Stimulated activated CD8-positive, alpha-beta memory T cell treated with anti-CD3 and anti-CD28 coated beads, Interleukin-12 subunit alpha, Interleukin-12 subunit beta, amount 100 ng/mL, for 1 hour (primary cell): ENCODE measurements at regions not wholly inside any gene's neighbourhood (a gene's known extent, or its start where the extent isn't known, plus 50 kb on each side); places are given as distances from the start of the nearest gene placed in this dataset.

Experiments
- DNase-seq: peaks from one replicate; pipeline ENCODE4 v3.0.0-alpha.2; 2020; ENCODE audit warnings: low read depth

DNA sequence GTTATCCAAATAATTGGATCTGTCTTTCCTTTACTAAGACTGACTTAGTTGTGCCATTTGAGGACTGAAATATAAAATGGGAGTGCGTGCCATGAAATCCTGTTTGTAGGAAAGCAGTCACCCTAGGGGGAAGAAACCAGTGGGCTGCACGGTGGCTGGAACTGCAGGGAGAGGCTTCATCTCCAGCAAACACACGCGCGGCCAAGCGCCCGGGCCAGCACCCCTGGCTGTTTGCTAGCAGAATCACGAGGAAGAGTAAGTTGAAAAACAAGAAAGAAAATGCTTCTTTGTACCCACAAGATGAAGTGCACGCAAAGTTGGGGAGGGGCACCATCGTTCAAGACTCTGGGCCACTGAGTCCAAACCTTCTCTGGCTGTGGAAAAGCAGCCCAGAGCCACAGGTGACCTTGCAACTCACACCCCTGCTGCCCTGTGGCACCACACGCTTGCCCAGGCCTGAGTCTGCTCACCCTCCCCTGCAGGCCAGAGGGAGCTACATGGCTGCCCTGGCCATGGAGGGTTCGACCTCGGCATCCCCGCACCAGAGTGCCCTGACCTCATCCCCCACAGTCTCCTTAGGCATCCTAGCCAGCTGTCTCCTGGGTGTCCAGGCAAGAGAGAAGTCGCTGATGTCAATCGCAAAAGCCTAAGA is 55.2 kb downstream of the IRX2 start:
- DNase-seq = no peak

GRCh38 chr5:2695200-2695891 is 56.1 kb downstream of the IRX2 start:
- DNase-seq = no peak

DNA sequence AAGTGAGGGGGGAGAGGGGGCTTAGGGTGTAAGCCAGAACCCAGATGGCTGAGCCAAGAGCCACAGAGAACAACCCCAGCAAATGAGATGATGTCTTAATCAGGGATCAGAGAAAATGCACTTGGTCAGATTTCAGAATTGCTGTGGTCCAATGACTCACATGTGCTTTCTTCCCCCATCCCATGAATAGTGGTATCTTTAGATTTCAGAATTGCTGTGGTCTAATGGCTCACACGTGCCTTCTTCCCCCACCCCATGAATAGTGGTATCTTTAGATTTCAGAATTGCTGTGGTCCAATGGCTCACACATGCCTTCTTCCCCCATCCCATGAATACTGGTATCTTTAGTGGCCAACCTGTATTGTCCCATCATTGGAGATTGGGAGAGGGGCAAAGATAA is 59.9 kb downstream of the IRX2 start:
- no peak for DNase-seq

- DNase-seq = no peak
Measured at GRCh38 chr5:2690293-2690692, 61.2 kb downstream of the IRX2 start.

DNA sequence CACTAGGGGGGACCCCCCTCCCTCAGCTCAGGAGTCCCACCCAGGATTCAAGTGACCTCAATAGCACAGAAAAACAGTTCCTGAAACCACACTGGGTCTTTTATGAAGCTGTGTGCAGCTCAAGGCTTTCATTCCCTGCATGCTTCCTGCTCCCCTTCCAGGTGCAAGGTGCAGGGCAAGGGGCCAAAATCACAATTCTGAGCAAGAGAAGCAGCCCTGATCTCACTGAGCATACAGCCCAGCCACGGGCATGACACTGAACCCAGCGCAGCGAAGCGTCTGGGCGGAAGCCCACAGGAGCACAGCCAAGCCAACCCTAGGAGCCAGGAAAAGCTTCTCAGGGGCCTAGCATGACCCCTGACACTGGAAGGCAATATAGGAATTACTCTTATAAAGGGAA is 62.9 kb downstream of the IRX2 start:
- DNase-seq = no peak

DNA sequence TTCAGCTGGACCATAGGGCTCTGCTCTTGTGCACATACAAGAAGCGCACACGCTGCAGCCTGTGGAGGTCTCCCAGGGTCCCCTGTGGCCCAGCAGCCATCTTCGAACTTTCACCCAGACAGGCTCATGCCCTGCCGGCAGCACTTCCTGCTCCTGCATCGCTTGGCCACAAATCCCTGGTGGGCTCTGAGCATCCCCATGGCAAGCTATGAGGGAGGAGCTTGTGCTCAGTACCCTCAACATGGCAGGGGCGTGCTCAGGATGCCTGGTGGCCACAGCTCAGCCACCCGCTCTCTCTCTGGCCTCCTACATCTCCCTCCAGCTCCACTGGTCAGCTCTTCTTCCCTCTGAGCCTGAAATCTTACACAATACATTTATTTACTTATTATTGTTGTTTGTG is 63.7 kb downstream of the IRX2 start:
- no peak for DNase-seq

GRCh38 chr5:2686321-2687124 is 65.0 kb downstream of the IRX2 start:
- DNase-seq = no peak

- no peak for DNase-seq
Measured at GRCh38 chr5:2685651-2686272, 65.7 kb downstream of the IRX2 start.

GRCh38 chr5:2684606-2685005 is 66.9 kb downstream of the IRX2 start:
- DNase-seq = no peak

DNA sequence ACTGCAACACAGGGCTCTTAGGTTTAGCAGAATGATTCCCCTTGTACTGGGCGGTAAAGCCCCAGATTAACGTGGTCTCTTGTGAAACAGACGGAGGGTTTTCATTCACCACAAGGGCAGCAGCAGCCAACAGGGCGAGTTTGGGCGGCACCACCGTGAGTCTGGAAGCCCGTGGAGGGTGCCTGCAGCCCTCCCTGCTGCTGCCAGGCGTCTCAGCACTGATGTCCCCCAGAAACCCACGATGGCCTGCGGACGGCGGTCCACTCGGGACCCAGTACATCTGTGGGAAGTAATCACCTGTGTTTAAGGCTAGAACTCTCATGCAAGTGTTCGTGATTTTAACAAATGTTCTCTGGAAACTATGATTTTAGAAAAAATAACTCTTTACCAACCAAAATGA is 67.8 kb downstream of the IRX2 start:
- no peak for DNase-seq

DNA sequence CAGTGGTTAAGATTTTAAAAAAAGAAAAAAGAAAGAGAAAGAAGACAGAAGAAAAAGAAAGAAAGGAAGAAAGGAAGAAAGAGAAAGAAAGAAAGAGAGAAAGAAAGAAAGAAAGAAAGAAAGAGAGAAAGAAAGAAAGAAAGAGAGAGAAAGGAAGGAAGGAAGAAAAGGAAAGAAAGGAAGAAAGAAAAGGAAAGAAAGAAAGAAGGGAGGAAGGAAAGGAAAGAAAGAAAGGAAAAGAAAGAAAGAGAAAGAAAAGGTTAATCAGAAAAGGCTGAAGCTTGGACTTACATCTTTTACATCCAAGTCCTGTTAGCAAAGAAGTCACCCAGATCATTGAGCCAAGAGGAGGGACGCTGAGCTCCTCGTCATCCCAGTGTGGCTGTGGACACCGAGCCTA is 70.0 kb downstream of the IRX2 start:
- no peak for DNase-seq

GRCh38 chr5:2680979-2681378 is 70.5 kb downstream of the IRX2 start:
- no peak for DNase-seq

GRCh38 chr5:2677689-2678088 is 73.8 kb downstream of the IRX2 start:
- no peak for DNase-seq

DNA sequence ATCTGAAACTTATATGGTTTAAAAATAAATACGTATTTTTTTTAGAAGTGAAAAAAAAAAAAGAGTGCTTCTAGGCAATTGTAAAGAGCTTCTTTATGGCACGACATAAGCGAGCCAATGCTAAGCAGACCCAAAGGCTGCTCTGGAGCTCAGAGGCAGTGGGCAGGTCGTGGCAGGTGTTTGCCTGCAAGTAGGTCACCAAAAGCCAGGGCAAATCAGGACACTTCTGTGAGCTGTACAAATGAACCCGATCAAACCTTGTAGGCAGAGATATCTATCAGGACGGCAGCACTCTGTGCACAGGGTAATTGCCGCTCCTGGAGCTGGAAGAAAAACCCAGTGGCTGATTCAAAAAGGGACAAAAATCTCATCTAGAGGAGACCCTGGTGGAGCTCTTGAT is 75.9 kb downstream of the IRX2 start:
- no peak for DNase-seq

- no peak for DNase-seq
Measured at GRCh38 chr5:2674456-2674855, 77.0 kb downstream of the IRX2 start.

DNA sequence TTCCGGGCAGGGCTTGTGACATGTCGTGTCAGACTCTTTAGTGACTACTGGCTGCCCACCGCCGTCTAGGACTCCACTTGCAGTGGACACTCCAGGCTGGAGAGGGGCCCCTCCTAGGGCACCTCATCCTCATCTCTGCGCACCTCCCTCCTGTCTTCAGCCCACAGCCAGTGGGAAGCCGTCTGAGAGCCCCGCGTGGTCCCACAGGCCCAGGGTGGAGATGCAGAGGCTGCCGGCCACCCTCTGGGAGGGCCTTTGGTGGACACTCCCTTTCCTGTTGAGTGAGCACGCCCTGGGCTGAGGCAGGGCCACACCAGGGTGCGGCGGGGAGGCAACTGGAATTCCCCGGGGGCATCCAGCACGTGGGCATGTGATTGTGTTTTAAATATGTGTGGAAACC is 80.5 kb downstream of the IRX2 start:
- no peak for DNase-seq

DNA sequence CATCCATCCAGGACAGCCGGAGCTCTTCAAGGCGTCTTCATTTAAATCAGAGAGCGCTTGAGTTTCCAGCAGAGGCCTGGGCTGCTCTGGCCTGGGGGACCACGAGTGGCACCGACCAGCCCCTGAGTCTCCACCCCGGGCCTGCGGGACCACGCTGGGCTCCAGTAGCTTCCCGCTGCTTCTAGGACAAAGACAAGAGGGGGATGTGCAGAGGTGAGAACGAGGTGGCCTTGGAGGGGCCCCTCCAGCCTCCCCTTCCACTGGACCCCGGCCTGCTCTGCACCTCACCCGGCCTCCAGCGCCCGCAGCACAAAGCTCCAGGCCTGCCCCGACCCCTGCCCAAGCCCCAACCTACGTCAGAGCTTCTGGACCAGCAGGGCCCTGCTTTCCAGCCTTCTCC is 81.6 kb downstream of the IRX2 start:
- DNase-seq = no peak

DNA sequence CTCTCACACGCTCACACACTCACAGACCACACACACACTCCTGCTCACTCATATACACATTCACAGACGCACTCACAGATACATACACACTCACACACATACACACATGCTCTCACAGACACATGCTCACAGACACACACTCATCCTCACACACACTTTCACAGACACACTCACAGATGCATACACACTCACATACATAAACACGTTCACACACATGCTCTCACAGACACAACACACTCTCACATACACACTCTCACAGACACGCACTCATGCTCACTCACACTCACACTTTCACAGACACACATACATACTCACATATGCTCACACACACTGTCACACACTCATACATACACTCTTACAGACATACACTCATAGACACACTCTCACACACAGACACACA is 82.2 kb downstream of the IRX2 start:
- DNase-seq = no peak

DNA sequence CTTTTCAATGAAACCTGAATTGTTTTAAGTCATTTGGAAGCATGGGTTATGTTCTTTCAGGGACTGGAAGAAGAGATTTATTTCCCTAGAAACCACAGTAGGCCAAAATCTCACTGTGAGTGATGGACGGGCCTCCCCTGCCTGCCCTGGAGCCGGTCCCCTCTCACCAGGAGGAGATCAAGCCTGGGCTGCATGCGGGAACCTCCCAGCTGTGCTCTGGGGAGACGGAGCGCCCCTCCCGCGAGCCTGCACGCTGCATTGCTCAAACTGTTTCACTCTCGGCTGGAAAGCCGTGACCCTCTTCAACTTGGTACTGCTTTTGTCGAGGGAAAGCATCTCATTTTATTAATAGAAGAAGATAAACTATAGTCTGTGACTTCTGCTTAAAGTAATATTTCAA is 85.4 kb downstream of the IRX2 start:
- no peak for DNase-seq

DNA sequence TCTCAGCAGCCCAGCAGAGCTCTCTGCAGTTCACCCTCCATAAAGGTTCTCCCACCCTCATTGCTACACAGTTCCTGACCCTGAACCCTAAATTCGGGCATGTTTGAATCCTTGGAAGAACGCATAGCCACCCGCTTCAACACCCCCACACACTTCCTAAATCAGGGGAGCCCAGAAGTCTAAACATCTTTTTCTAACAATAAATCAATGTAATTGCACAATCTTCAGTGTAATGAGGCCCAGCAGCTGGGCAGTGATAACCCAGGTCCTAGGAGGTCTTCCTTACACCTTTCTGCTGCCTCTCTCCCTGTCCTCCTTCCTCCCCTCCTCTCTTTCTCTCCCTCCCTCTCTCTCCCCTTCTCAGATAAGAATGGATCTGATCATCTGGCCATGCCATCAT is 88.0 kb downstream of the IRX2 start:
- DNase-seq = no peak

- DNase-seq = no peak
Measured at GRCh38 chr5:2660315-2660714, 91.2 kb downstream of the IRX2 start.

DNA sequence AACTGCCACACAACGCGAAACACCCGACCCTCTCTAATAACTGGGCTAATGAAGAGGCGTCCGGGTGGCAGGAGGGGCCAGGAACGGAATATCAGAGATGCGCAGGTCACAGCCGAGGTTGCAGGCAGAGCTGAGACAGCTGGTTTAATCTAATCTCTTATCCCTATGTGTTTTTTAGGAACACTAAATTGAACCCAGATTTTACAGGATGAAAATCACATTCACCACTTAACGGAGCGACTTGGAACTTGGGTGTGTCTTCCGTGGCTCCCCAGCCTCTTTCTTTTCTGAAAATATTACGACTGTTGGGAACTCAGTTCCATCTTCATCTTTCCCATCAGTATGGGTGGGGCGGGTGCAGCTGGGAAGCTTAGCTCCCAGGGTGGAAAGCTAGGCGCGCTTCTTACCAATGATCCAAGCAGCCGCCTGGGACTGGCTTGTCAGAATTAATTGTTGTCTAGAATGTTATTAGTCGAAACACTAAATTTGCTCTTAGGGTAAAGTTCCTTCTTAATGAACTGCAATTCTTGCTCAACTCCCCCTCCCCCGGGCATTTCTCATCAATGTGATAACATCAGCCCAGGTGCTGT is 92.5 kb downstream of the IRX2 start:
- DNase-seq = no peak

- DNase-seq = no peak
Measured at GRCh38 chr5:2658447-2658846, 93.0 kb downstream of the IRX2 start.
